ENCODE measurements at regions not wholly inside any gene's neighbourhood (a gene's known extent, or its start where the extent isn't known, plus 50 kb on each side); places are given as distances from the start of the nearest gene placed in this dataset.

GRCh38 chr4:188287169-188287894, 148.1 kb downstream of the TRIML1 start:
- Mint-ChIP-seq H3K4me1 (peaks cover 7% of the 10 kb centered on the region), H3K27me3 (ENCODE audit: low read depth) (peaks cover 21% of the 10 kb centered on the region), H3K36me3 (ENCODE audit: low read depth) (no peaks in the 10 kb centered on the region), H3K9me3 (no peaks in the 10 kb centered on the region), H3K27ac (no peak overlapping the region), H3K4me3 (no peak overlapping the region)
- no peak for TF ChIP-seq CTCF (IDR thresholded peaks at IDR 0.05; ENCODE audit: unreplicated experiment in 3 of 3)

- Mint-ChIP-seq H3K9me3 (no peaks in the 10 kb centered on the region), H3K4me3 (no peak overlapping the region), H3K4me1 (no peaks in the 10 kb centered on the region), H3K27ac (no peak overlapping the region), H3K36me3 (ENCODE audit: low read depth) (no peaks in the 10 kb centered on the region), H3K27me3 (ENCODE audit: low read depth) (peaks cover 5% of the 10 kb centered on the region)
- no peak for TF ChIP-seq CTCF (IDR thresholded peaks at IDR 0.05; ENCODE audit: unreplicated experiment in 3 of 3)
Measured at GRCh38 chr4:188289531-188290125, 150.4 kb downstream of the TRIML1 start.

GRCh38 chr4:188295899-188296298, 156.7 kb downstream of the TRIML1 start:
- H3K27me3 Mint-ChIP-seq (ENCODE audit: low read depth), result no peaks in the 10 kb centered on the region
- no peaks in the 10 kb centered on the region for H3K9me3 Mint-ChIP-seq
- TF ChIP-seq CTCF (IDR thresholded peaks at IDR 0.05; ENCODE audit: unreplicated experiment in 3 of 3), result no peak
- no peak overlapping the region for H3K27ac Mint-ChIP-seq
- H3K4me3 Mint-ChIP-seq, result no peak overlapping the region
- no peaks in the 10 kb centered on the region for H3K36me3 Mint-ChIP-seq (ENCODE audit: low read depth)
- no peaks in the 10 kb centered on the region for H3K4me1 Mint-ChIP-seq

GRCh38 chr4:188296331-188296730, 157.1 kb downstream of the TRIML1 start:
- Mint-ChIP-seq H3K36me3 (ENCODE audit: low read depth) (no peaks in the 10 kb centered on the region), H3K27me3 (ENCODE audit: low read depth) (no peaks in the 10 kb centered on the region), H3K27ac (no peak overlapping the region), H3K4me3 (no peak overlapping the region), H3K9me3 (no peaks in the 10 kb centered on the region), H3K4me1 (no peaks in the 10 kb centered on the region)
- TF ChIP-seq CTCF (IDR thresholded peaks at IDR 0.05; ENCODE audit: unreplicated experiment in 3 of 3), result no peak

- Mint-ChIP-seq H3K9me3 (peaks cover 3% of the 10 kb centered on the region), H3K4me1 (no peaks in the 10 kb centered on the region), H3K27me3 (ENCODE audit: low read depth) (no peaks in the 10 kb centered on the region), H3K36me3 (ENCODE audit: low read depth) (no peaks in the 10 kb centered on the region), H3K27ac (no peak overlapping the region), H3K4me3 (no peak overlapping the region)
- no peak for TF ChIP-seq CTCF (IDR thresholded peaks at IDR 0.05; ENCODE audit: unreplicated experiment in 3 of 3)
Measured at GRCh38 chr4:188297873-188298272, 158.6 kb downstream of the TRIML1 start.

- Mint-ChIP-seq H3K27me3 (ENCODE audit: low read depth) (no peaks in the 10 kb centered on the region), H3K27ac (no peak overlapping the region), H3K9me3 (peaks cover 3% of the 10 kb centered on the region)
Measured at GRCh38 chr4:188299161-188299560, 159.9 kb downstream of the TRIML1 start.

More at GRCh38 chr4:188299161-188299560, 159.9 kb downstream of the TRIML1 start:
- H3K4me3 Mint-ChIP-seq, result no peak overlapping the region
- no peaks in the 10 kb centered on the region for H3K4me1 Mint-ChIP-seq
- H3K36me3 Mint-ChIP-seq (ENCODE audit: low read depth), result no peaks in the 10 kb centered on the region
- TF ChIP-seq CTCF (IDR thresholded peaks at IDR 0.05; ENCODE audit: unreplicated experiment in 3 of 3), result no peak

Measured in nephron (organoid).